Gastrocnemius medialis (tissue), 4 donors: ENCODE measurements at regions not wholly inside any gene's neighbourhood (a gene's known extent, or its start where the extent isn't known, plus 50 kb on each side); places are given as distances from the start of the nearest gene placed in this dataset.

Experiments used
- ATAC-seq, 2 donors: fragments of 150-250 bp; one replicate each; pipeline ENCODE4 v1.9.1; 2016
- DNase-seq, 2 donors: peaks; one replicate each; pipeline ENCODE4 v3.0.0-alpha.2; 2019
- H3K27ac ChIP-seq, 4 donors: fragments of 200-600 bp; sonication (generic); 1 replicate in 1 of 4; 2 replicates in 3 of 4; pipeline ENCODE4 v1.5.1; 2016 to 2018; ENCODE audit warnings: mild to moderate bottlenecking in 2 of 4, moderate library complexity in 1 of 4
- H3K27me3 ChIP-seq, 3 donors: fragments of 200-600 bp; sonication (generic) in 2 of 3; 1 replicate in 1 of 3; 2 replicates in 2 of 3; pipeline versions ENCODE4 v1.5.1 to v1.6.0; 2016 to 2019; ENCODE audit warnings: mild to moderate bottlenecking in 1 of 3, moderate library complexity in 1 of 3
- H3K36me3 ChIP-seq, 2 donors: fragments of 200-600 bp; sonication (generic) in 1 of 2; one replicate each; pipeline ENCODE4 v1.5.1; 2017 to 2018
- H3K4me1 ChIP-seq, 2 donors: fragments of 200-600 bp; sonication (generic) in 1 of 2; one replicate each; pipeline ENCODE4 v1.5.1; 2016 to 2017; ENCODE audit warnings: mild to moderate bottlenecking in 2 of 2
- H3K4me3 ChIP-seq, 4 donors: fragments of 200-600 bp; sonication (generic) in 3 of 4; 1 replicate in 1 of 4; 2 replicates in 3 of 4; pipeline ENCODE4 v1.5.1; 2016 to 2019; ENCODE audit warnings: mild to moderate bottlenecking in 2 of 4
- H3K9me3 ChIP-seq, 3 donors: fragments of 200-600 bp; sonication (generic) in 2 of 3; 1 replicate in 1 of 3; 2 replicates in 2 of 3; pipeline ENCODE4 v1.5.1; 2016 to 2019
- POLR2A ChIP-seq, 2 donors: fragments of 450-650 bp; IDR thresholded peaks; one replicate each; pipeline ENCODE4 v1.6.1; 2017; ENCODE audit warnings: antibody characterized with exemption in 2 of 2, mild to moderate bottlenecking in 2 of 2, moderate library complexity in 2 of 2
- in situ Hi-C, 4 donors: fragments of 200-750 bp; cut with MboI; loops; one replicate each; pipeline versions ENCODE4 v1.15.0 to v1.8.0; 2017; ENCODE audit warnings: low sequenced_read_pairs in 4 of 4
- intact Hi-C: fragments of 100-400 bp; cut with DNase I; formaldehyde crosslinking; loops from one replicate; pipeline ENCODE4 v1.15.1; 2023; ENCODE audit warnings: low total_unique reads
- TF ChIP-seq, protein P1 (sequence below), 5 experiments: fragments of 450-650 bp in 3 of 5; fragments of 200-600 bp in 2 of 5; sonication (generic) in 2 of 5; IDR thresholded peaks in 4 of 5; conservative IDR thresholded peaks in 1 of 5; 1 replicate in 4 of 5; 2 replicates in 1 of 5; pipeline ENCODE4 v1.5.1; 2016 to 2019; ENCODE audit warnings: antibody characterized with exemption in 5 of 5, mild to moderate bottlenecking in 3 of 5, moderate library complexity in 3 of 5

DNA sequence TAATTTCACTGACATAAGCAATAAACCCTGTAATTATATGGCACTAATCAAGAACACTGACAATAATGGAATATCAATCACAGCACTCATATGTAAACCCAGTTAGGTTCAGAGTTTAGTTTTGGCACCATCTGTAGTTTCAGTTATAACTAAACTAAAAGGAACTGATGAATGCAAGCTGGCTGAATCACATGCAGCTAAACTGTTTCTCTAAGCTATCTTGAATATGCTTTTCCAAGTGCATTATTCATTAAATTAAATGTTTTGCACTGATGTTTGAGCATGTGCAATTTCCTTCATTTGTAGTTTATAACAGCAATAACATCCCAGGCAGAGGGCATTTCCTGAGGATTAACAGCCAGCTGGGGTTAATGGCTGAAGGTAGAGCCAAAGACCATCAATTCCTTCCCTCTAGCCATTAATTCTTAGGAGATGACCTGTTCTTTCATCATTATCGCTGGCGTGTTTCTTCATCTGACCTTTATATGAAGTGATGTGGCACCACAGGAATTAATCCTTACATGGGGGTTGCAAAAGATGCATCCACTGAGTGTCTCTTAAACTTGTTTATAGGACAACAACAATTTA, 562.8 kb upstream of the IGFBP7 start:
- no peak overlapping the region for H3K4me3 ChIP-seq
- no peak overlapping the region for H3K27ac ChIP-seq
- in situ Hi-C loops = no loop called here
- H3K4me1 ChIP-seq = no peaks in the 10 kb centered on the region
- no peaks in the 10 kb centered on the region for H3K36me3 ChIP-seq
- DNase-seq (no peak), ATAC-seq (no peak)
- TF ChIP-seq, protein P1, sequence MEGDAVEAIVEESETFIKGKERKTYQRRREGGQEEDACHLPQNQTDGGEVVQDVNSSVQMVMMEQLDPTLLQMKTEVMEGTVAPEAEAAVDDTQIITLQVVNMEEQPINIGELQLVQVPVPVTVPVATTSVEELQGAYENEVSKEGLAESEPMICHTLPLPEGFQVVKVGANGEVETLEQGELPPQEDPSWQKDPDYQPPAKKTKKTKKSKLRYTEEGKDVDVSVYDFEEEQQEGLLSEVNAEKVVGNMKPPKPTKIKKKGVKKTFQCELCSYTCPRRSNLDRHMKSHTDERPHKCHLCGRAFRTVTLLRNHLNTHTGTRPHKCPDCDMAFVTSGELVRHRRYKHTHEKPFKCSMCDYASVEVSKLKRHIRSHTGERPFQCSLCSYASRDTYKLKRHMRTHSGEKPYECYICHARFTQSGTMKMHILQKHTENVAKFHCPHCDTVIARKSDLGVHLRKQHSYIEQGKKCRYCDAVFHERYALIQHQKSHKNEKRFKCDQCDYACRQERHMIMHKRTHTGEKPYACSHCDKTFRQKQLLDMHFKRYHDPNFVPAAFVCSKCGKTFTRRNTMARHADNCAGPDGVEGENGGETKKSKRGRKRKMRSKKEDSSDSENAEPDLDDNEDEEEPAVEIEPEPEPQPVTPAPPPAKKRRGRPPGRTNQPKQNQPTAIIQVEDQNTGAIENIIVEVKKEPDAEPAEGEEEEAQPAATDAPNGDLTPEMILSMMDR (IDR thresholded peaks at IDR 0.05 in 4 of 5, conservative IDR thresholded peaks at IDR 0.05 in 1 of 5) = no peak
- TF ChIP-seq POLR2A (IDR thresholded peaks at IDR 0.05) = no peak
- H3K9me3 ChIP-seq = no peaks in the 10 kb centered on the region
- intact Hi-C loops = no loop called here
- no peaks in the 10 kb centered on the region for H3K27me3 ChIP-seq

DNA sequence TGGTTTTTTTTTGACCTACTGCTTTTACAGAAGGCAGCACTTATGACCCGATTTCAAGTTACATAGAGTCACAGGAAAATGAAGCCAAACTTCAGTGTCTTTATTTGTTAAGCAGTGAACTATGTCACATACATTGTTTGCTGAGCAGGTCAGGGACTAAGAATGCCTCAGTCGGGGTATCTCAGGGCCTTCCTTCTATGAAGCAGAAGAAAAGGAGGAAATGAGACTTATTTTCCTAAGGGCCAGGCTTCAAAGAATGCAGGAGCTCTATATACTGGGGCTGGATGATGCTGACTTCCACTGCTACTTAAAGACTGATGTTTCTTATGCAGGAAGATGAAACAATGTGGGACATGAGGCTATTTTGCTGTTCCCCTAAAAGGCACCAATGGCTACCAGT, 558.4 kb upstream of the IGFBP7 start:
- DNase-seq (no peak), ATAC-seq (no peak)
- Histone ChIP-seq H3K4me1 (no peaks in the 10 kb centered on the region), H3K27me3 (no peaks in the 10 kb centered on the region), H3K36me3 (no peaks in the 10 kb centered on the region), H3K27ac (no peak overlapping the region), H3K9me3 (no peaks in the 10 kb centered on the region), H3K4me3 (no peak overlapping the region)
- in situ Hi-C loops = no loop called here
- intact Hi-C loops = no loop called here
- no peak for TF ChIP-seq POLR2A (IDR thresholded peaks at IDR 0.05)
- TF ChIP-seq, protein P1 (IDR thresholded peaks at IDR 0.05 in 4 of 5, conservative IDR thresholded peaks at IDR 0.05 in 1 of 5) = no peak

DNA sequence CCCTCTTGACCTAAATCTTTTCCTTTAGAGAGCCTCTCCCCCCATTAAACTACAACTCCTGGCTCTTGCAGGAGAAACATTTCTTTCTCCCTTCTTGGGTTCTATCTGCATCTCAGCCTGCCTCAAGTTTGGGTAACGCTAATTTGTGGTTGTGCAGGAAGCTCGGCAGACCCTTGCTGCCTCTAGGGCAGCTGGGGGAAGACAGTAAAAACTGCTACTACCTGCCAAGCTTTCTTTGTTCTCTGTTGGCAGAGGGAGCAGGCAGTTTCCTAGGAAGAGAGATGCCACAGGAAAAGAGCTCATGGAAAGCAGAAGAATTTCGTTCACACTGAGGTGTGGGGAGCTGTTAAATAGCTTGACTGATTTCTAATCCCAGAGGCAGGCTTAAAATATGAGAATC, 555.6 kb upstream of the IGFBP7 start:
- no peak for TF ChIP-seq POLR2A (IDR thresholded peaks at IDR 0.05)
- TF ChIP-seq, protein P1 (IDR thresholded peaks at IDR 0.05 in 4 of 5, conservative IDR thresholded peaks at IDR 0.05 in 1 of 5) = no peak
- intact Hi-C loops = no loop called here

DNA sequence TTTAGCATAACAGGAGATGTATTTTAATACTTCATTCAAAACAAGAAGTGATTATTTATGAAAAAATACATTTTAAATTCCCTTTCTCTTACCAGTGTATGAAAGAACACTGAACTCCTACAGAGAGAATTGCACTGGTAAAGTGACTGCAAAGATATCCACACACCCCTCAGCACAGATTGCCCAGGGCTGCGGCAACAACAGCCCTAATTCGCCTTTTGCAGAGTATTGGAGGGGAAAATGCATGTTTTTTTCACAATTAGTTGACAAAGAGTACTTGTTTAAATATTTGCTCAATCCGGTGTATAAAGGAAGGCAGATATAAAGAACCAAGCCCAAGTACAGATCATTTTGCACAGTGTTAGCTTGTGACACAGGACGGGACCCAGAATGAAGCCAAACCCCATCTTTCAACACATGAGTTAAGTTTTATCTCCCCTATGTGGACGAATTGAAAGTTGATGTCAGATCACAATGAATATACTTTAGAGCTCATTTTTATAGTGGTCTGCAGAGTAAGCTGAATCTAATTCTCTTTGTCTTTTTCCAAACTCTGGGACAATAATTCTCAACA, 551.4 kb upstream of the IGFBP7 start:
- Histone ChIP-seq H3K36me3 (no peaks in the 10 kb centered on the region), H3K4me1 (no peaks in the 10 kb centered on the region), H3K9me3 (no peaks in the 10 kb centered on the region), H3K27me3 (no peaks in the 10 kb centered on the region), H3K4me3 (no peak overlapping the region), H3K27ac (no peak overlapping the region)
- DNase-seq (no peak), ATAC-seq (no peak)
- intact Hi-C loops (no loop called here), in situ Hi-C loops (no loop called here)
- TF ChIP-seq, protein P1 (IDR thresholded peaks at IDR 0.05 in 4 of 5, conservative IDR thresholded peaks at IDR 0.05 in 1 of 5) = no peak
- TF ChIP-seq POLR2A (IDR thresholded peaks at IDR 0.05) = no peak

More for the DNA sequence above, 555.6 kb upstream of the IGFBP7 start:
- ATAC-seq (no peak), DNase-seq (no peak)
- in situ Hi-C loops = no loop called here
- no peaks in the 10 kb centered on the region for H3K36me3 ChIP-seq
- no peaks in the 10 kb centered on the region for H3K9me3 ChIP-seq
- no peaks in the 10 kb centered on the region for H3K4me1 ChIP-seq
- no peaks in the 10 kb centered on the region for H3K27me3 ChIP-seq
- no peak overlapping the region for H3K4me3 ChIP-seq
- H3K27ac ChIP-seq = no peak overlapping the region

DNA sequence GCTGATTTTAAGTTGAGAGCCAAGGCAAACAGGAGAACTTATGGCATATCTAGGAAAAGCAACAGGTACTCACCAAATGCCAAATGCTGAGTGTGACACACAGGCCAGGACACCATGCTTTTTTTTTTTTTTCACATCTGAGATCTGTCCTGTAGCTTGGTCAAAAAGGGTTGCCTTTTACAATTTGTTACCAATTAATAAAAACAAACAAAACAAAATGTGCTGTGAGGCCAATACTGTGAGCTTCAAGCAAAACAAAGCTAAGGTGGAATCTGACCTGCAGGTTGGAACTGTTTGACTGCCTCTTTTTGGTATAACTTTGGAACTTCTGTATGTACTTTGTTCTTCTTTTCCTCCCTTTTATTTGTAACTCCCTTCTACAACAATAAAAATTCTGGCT, 548.5 kb upstream of the IGFBP7 start:
- in situ Hi-C loops (no loop called here), intact Hi-C loops (no loop called here)
- no peaks in the 10 kb centered on the region for H3K36me3 ChIP-seq

More for the DNA sequence above, 548.5 kb upstream of the IGFBP7 start:
- ATAC-seq = no peak
- H3K27ac ChIP-seq = no peak overlapping the region
- no peaks in the 10 kb centered on the region for H3K27me3 ChIP-seq
- no peaks in the 10 kb centered on the region for H3K4me1 ChIP-seq
- no peak for DNase-seq
- TF ChIP-seq, protein P1 (IDR thresholded peaks at IDR 0.05 in 4 of 5, conservative IDR thresholded peaks at IDR 0.05 in 1 of 5) = no peak
- no peak overlapping the region for H3K4me3 ChIP-seq
- H3K9me3 ChIP-seq = no peaks in the 10 kb centered on the region
